Retina (tissue), 1 donor: ENCODE measurements at regions not wholly inside any gene's neighbourhood (a gene's known extent, or its start where the extent isn't known, plus 50 kb on each side); places are given as distances from the start of the nearest gene placed in this dataset.

Experiments used
- DNase-seq: peaks from one replicate; pipeline ENCODE4 v3.0.0-alpha.2; 2016

- no peak for DNase-seq
Observed at GRCh38 chr1:37243368-37244082, 209.2 kb upstream of the GRIK3 start.

GRCh38 chr1:37244083-37244480 lies 209.8 kb upstream of the GRIK3 start:
- no peak for DNase-seq

- no peak for DNase-seq
Observed at GRCh38 chr1:37244815-37245214, 210.5 kb upstream of the GRIK3 start.

GRCh38 chr1:37246631-37247030 lies 212.3 kb upstream of the GRIK3 start:
- DNase-seq, result no peak

GRCh38 chr1:37250371-37250770 lies 216.1 kb upstream of the GRIK3 start:
- DNase-seq, result no peak

GRCh38 chr1:37255136-37255795 lies 219.1 kb upstream of the ZC3H12A start:
- DNase-seq, result peak; percentile 70

GRCh38 chr1:37255868-37256267 lies 218.5 kb upstream of the ZC3H12A start:
- no peak for DNase-seq

- no peak for DNase-seq
Observed at GRCh38 chr1:37257646-37258045, 216.7 kb upstream of the ZC3H12A start.

GRCh38 chr1:37258068-37258467 lies 216.3 kb upstream of the ZC3H12A start:
- DNase-seq, result no peak

GRCh38 chr1:37259019-37259418 lies 215.4 kb upstream of the ZC3H12A start:
- no peak for DNase-seq

- no peak for DNase-seq
Observed at GRCh38 chr1:37261129-37261528, 213.3 kb upstream of the ZC3H12A start.

- no peak for DNase-seq
Observed at GRCh38 chr1:37262439-37263170, 211.8 kb upstream of the ZC3H12A start.

GRCh38 chr1:37265156-37265555 lies 209.2 kb upstream of the ZC3H12A start:
- no peak for DNase-seq

- no peak for DNase-seq
Observed at GRCh38 chr1:37265786-37266667, 208.4 kb upstream of the ZC3H12A start.

GRCh38 chr1:37267111-37267835 lies 207.1 kb upstream of the ZC3H12A start:
- no peak for DNase-seq

- DNase-seq, result no peak
Observed at GRCh38 chr1:37270639-37271038, 203.7 kb upstream of the ZC3H12A start.

GRCh38 chr1:37272626-37273025 lies 201.8 kb upstream of the ZC3H12A start:
- no peak for DNase-seq

GRCh38 chr1:37274486-37274885 lies 199.9 kb upstream of the ZC3H12A start:
- no peak for DNase-seq

- DNase-seq, result no peak
Observed at GRCh38 chr1:37274938-37275631, 199.3 kb upstream of the ZC3H12A start.

GRCh38 chr1:37277366-37277765 lies 197.0 kb upstream of the ZC3H12A start:
- no peak for DNase-seq

GRCh38 chr1:37281354-37281753 lies 193.0 kb upstream of the ZC3H12A start:
- DNase-seq, result no peak

GRCh38 chr1:37282764-37283163 lies 191.6 kb upstream of the ZC3H12A start:
- DNase-seq, result no peak
